ENCODE measurements at regions not wholly inside any gene's neighbourhood (a gene's known extent, or its start where the extent isn't known, plus 50 kb on each side); places are given as distances from the start of the nearest gene placed in this dataset.

GRCh38 chr7:81498176-81498575 lies 271.7 kb downstream of the HGF start:
- Histone ChIP-seq H2AFZ (ENCODE audit: low read depth, low read length) (no peak overlapping the region), H3K27ac (ENCODE audit: insufficient read depth, low read depth, low read length) (no peak overlapping the region), H3K4me1 (ENCODE audit: control insufficient read depth, extremely low read depth, insufficient read depth, low read length) (peaks cover 14% of the 10 kb centered on the region), H3K79me2 (ENCODE audit: control insufficient read depth, insufficient read depth, low read length) (no peaks in the 10 kb centered on the region), H3K9me3 (replicated peaks; ENCODE audit: control insufficient read depth, insufficient read depth, low read length) (no peaks in the 10 kb centered on the region), H3K9ac (replicated peaks; ENCODE audit: extremely low read depth, insufficient read depth, low read length) (no peak overlapping the region), H3K36me3 (ENCODE audit: control insufficient read depth in 2 of 2, extremely low read depth in 1 of 2, insufficient read depth in 2 of 2, low read length in 2 of 2) (no peaks in the 10 kb centered on the region), H3K27me3 (ENCODE audit: control insufficient read depth in 2 of 2, insufficient read depth in 2 of 2, low read length in 2 of 2) (no peaks in the 10 kb centered on the region), H3K9me1 (replicated peaks; ENCODE audit: control insufficient read depth, extremely low read depth, insufficient read depth, low read length) (no peaks in the 10 kb centered on the region), H3K4me2 (ENCODE audit: insufficient read depth, low read length) (no peak overlapping the region), H4K20me1 (replicated peaks; ENCODE audit: control insufficient read depth, extremely low read depth, insufficient read depth, low read length) (no peaks in the 10 kb centered on the region), H3K4me3 (replicated peaks in 1 of 3; ENCODE audit: insufficient read depth in 1 of 3, low read depth in 1 of 3, low read length in 3 of 3) (no peak overlapping the region)
- DNase-seq (ENCODE audit: low read depth, low spot score), result no peak
- intact Hi-C loops (cut with micrococcal nuclease), result loop anchor here (5.0 kb wide), 3 partner anchors 739 to 1099 kb away; no protein-coding TSS in a partner anchor
- BruUV-seq (replicated peaks), result no TSS peak
- ChIA-PET POLR2A (no interaction called here), CTCF (interaction anchor here (0.7 to 4.8 kb wide), 13 partner anchors 8 to 1232 kb away, joined by 3 to 185 read pairs (median 23); no protein-coding TSS in a partner anchor)
- no peak for FAIRE-seq
- dilution Hi-C loops (cut with MboI; ENCODE audit: extremely low pct_ligation_motif_present, low sequenced_read_pairs), result no loop called here
- TF ChIP-seq, protein P1, sequence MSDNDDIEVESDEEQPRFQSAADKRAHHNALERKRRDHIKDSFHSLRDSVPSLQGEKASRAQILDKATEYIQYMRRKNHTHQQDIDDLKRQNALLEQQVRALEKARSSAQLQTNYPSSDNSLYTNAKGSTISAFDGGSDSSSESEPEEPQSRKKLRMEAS (IDR thresholded peaks at IDR 0.05; ENCODE audit: insufficient read depth, insufficient read length), result no peak
- no peak for TF ChIP-seq POLR2A (IDR thresholded peaks at IDR 0.05; ENCODE audit: low read depth, low read length)
- no peak for TF ChIP-seq FOS (IDR thresholded peaks at IDR 0.05; ENCODE audit: borderline replicate concordance, insufficient read depth, low read length)
- no peak for TF ChIP-seq POLR2AphosphoS5 (IDR thresholded peaks at IDR 0.05; ENCODE audit: insufficient read depth, low read depth, low read length)
- TF ChIP-seq GATA2 (IDR thresholded peaks at IDR 0.05; ENCODE audit: insufficient read depth, insufficient read length, low read depth, low read length), result no peak
- no peak for TF ChIP-seq MYC (IDR thresholded peaks at IDR 0.05; ENCODE audit: low read depth, low read length)
- TF ChIP-seq JUN (IDR thresholded peaks at IDR 0.05; ENCODE audit: borderline replicate concordance, insufficient read depth, insufficient read length, low read depth), result no peak
- TF ChIP-seq, protein P2, sequence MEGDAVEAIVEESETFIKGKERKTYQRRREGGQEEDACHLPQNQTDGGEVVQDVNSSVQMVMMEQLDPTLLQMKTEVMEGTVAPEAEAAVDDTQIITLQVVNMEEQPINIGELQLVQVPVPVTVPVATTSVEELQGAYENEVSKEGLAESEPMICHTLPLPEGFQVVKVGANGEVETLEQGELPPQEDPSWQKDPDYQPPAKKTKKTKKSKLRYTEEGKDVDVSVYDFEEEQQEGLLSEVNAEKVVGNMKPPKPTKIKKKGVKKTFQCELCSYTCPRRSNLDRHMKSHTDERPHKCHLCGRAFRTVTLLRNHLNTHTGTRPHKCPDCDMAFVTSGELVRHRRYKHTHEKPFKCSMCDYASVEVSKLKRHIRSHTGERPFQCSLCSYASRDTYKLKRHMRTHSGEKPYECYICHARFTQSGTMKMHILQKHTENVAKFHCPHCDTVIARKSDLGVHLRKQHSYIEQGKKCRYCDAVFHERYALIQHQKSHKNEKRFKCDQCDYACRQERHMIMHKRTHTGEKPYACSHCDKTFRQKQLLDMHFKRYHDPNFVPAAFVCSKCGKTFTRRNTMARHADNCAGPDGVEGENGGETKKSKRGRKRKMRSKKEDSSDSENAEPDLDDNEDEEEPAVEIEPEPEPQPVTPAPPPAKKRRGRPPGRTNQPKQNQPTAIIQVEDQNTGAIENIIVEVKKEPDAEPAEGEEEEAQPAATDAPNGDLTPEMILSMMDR (IDR thresholded peaks at IDR 0.05; ENCODE audit: extremely low read depth in 1 of 2, insufficient read depth in 1 of 2, low read depth in 1 of 2, low read length in 2 of 2), result no peak
- no peak for TF ChIP-seq EZH2 (IDR thresholded peaks at IDR 0.05; ENCODE audit: borderline replicate concordance, low read depth, low read length, severe bottlenecking)
